Choroid plexus epithelial cell (primary cell): ENCODE measurements at regions not wholly inside any gene's neighbourhood (a gene's known extent, or its start where the extent isn't known, plus 50 kb on each side); places are given as distances from the start of the nearest gene placed in this dataset.

Experiments used
- DNase-seq: peaks from one replicate; pipeline ENCODE4 v3.0.0-alpha.2; 2010; ENCODE audit warnings: low read depth
- H3K4me3 ChIP-seq: 2 replicates; pipeline ENCODE4 v1.5.1; 2011; ENCODE audit warnings: low read depth, mild to moderate bottlenecking, control low read depth, low read length, moderate library complexity
- TF ChIP-seq, protein P1 (sequence below): conservative IDR thresholded peaks from 2 replicates; pipeline ENCODE4 v1.5.1; 2011; ENCODE audit warnings: low read depth, mild to moderate bottlenecking, control low read depth, inconsistent platforms, low read length, moderate library complexity

GRCh38 chr7:19224951-19225350 lies 79.7 kb upstream of the FERD3L start:
- no peak overlapping the region for H3K4me3 ChIP-seq
- DNase-seq, result peak; percentile 69
- TF ChIP-seq, protein P1, sequence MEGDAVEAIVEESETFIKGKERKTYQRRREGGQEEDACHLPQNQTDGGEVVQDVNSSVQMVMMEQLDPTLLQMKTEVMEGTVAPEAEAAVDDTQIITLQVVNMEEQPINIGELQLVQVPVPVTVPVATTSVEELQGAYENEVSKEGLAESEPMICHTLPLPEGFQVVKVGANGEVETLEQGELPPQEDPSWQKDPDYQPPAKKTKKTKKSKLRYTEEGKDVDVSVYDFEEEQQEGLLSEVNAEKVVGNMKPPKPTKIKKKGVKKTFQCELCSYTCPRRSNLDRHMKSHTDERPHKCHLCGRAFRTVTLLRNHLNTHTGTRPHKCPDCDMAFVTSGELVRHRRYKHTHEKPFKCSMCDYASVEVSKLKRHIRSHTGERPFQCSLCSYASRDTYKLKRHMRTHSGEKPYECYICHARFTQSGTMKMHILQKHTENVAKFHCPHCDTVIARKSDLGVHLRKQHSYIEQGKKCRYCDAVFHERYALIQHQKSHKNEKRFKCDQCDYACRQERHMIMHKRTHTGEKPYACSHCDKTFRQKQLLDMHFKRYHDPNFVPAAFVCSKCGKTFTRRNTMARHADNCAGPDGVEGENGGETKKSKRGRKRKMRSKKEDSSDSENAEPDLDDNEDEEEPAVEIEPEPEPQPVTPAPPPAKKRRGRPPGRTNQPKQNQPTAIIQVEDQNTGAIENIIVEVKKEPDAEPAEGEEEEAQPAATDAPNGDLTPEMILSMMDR, result no peak

DNA sequence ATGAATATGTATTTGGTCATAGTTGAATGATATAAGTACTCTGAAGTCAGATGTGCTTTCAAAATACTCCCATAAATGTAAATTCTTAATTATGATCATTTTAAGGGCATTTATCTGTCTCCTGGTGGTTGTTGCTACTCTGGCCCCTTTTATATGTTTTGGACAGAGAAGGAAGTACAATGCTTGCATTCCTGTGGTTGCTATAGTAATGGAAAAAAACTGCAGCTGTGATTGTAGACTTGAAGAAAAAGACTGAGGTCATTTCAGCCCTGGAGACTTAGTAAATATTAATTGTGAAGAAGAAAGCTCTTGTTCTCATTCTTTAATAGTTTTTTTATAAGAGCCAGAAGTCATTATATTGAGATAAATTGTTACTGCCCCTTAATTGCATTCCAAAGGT lies 70.2 kb upstream of the FERD3L start:
- TF ChIP-seq, protein P1, result no peak
- no peak overlapping the region for H3K4me3 ChIP-seq
- DNase-seq, result peak; percentile 94

DNA sequence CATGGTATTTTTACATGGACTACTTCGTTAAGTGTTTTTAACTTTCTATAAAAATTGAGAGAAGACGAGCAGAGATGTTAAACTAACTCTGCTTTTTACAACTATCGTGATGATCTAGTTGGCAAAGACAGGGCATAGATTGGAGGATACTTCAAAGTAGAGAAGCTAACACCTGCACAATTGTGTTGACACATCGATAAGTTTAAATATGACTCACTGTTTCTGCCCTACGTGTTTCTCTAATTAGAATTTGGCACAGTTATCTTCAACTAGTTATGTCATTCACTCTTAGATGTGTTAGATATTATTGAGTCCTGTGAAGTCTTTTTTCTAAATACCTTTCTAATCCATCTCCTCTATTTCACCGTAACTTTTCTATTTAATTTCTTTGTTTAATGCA lies 68.5 kb upstream of the FERD3L start:
- H3K4me3 ChIP-seq, result no peak overlapping the region
- no peak for DNase-seq
- TF ChIP-seq, protein P1, result no peak

DNA sequence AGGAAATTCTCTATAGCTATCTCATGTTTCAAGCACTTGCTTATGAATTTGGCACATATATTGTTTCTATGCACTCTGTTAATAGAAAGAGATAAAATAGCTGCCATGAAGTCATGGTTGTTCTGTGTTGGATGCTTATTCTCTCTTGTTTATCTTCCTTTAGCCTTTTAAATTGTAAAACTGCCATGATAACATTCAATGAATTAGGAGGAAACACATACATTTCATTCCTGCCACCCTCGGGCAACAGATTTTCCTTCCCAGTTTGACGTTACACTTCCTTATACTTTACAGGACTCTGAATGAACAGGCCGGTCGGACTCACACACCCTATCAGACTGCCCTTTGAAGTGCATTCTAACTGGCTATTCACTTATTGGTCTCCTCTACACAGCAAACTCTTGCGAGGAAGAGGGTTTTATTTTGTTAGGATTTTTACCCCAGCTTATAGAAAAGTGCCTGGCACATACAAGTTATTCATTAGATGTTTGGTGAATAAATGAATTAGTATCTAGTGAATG lies 65.7 kb upstream of the FERD3L start:
- no peak for DNase-seq
- no peak overlapping the region for H3K4me3 ChIP-seq
- TF ChIP-seq, protein P1, result no peak

- no peak for DNase-seq
- TF ChIP-seq, protein P1, result no peak
- H3K4me3 ChIP-seq, result no peak overlapping the region
These were observed 64.0 kb upstream of the FERD3L start for GRCh38 chr7:19209166-19209696.

DNA sequence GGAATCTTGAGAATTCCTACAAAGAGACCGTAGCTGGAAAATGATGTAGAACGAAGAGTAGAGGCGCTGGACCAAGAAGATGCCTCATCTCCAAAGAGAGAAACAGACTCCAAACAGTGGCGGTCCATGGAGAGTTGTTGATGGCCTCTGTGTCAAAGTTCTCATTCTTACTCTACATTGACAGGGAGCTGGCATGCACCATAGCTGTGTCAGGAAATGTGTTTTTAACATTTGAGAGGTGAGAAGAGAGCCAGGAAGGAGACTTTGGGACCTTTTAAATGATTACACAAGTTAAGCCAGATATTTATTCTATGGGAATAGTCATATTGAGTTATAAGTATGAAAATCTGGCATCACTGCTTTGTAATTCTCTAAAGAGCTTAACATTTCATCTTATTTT lies 61.5 kb upstream of the FERD3L start:
- no peak for DNase-seq
- TF ChIP-seq, protein P1, result no peak
- H3K4me3 ChIP-seq, result no peak overlapping the region

- DNase-seq, result peak; percentile 41
- TF ChIP-seq, protein P1, result no peak
- no peak overlapping the region for H3K4me3 ChIP-seq
These were observed 58.5 kb upstream of the FERD3L start for GRCh38 chr7:19203686-19204085.
